ENCODE measurements at regions not wholly inside any gene's neighbourhood (a gene's known extent, or its start where the extent isn't known, plus 50 kb on each side); places are given as distances from the start of the nearest gene placed in this dataset.

GRCh38 chr11:31879681-31880080 is 68.6 kb upstream of the PAX6 start:
- intact Hi-C loops (cut with micrococcal nuclease; ENCODE audit: unreplicated experiment), result loop anchor here (10.0 kb wide), 1 partner anchor 295 kb away; no protein-coding TSS in a partner anchor
- H3K36me3 ChIP-seq (ENCODE audit: insufficient read depth, low read length, poor library complexity, severe bottlenecking), result no peaks in the 10 kb centered on the region
- TF ChIP-seq EZH2 (IDR thresholded peaks at IDR 0.05; ENCODE audit: borderline replicate concordance, low read depth, low read length, poor library complexity, severe bottlenecking) (no peak), CTCF (conservative IDR thresholded peaks at IDR 0.05; ENCODE audit: low read depth, low read length) (no peak)
- no TSS peak for BruUV-seq (replicated peaks)
- no peak overlapping the region for H3K4me3 ChIP-seq (ENCODE audit: low read depth, low read length, poor library complexity, severe bottlenecking)
- H3K9me3 ChIP-seq (ENCODE audit: low read depth, low read length, poor library complexity, severe bottlenecking), result no peaks in the 10 kb centered on the region
- peaks cover 2% of the 10 kb centered on the region for H3K4me1 ChIP-seq (ENCODE audit: insufficient read depth, low read length, poor library complexity, severe bottlenecking)
- ChIA-PET CTCF (no interaction called here), POLR2A (ENCODE audit: low non-redundant PET) (no interaction called here)
- H3K27ac ChIP-seq (ENCODE audit: low read depth, low read length, poor library complexity, severe bottlenecking), result no peak overlapping the region
- no peak for DNase-seq (ENCODE audit: low spot score)
- peaks cover 83% of the 10 kb centered on the region for H3K27me3 ChIP-seq (replicated peaks; ENCODE audit: insufficient read depth, low read depth, low read length, poor library complexity)

GRCh38 chr11:31877863-31878262 is 66.7 kb upstream of the PAX6 start:
- H3K36me3 ChIP-seq (ENCODE audit: insufficient read depth, low read length, poor library complexity, severe bottlenecking), result no peaks in the 10 kb centered on the region
- H3K4me1 ChIP-seq (ENCODE audit: insufficient read depth, low read length, poor library complexity, severe bottlenecking), result peaks cover 1% of the 10 kb centered on the region
- intact Hi-C loops (cut with micrococcal nuclease; ENCODE audit: unreplicated experiment), result loop anchor here (10.0 kb wide), 1 partner anchor 297 kb away; no protein-coding TSS in a partner anchor
- DNase-seq (ENCODE audit: low spot score), result no peak
- BruUV-seq (replicated peaks), result no TSS peak
- ChIA-PET CTCF (interaction anchor here (0.6 kb wide), 1 partner anchor 410 kb away, joined by 3 read pairs; no protein-coding TSS in a partner anchor), POLR2A (ENCODE audit: low non-redundant PET) (interaction anchor here (0.6 kb wide), 1 partner anchor 134 kb away, joined by 4 read pairs; no protein-coding TSS in a partner anchor)
- TF ChIP-seq CTCF (conservative IDR thresholded peaks at IDR 0.05; ENCODE audit: low read depth, low read length) (no peak), EZH2 (IDR thresholded peaks at IDR 0.05; ENCODE audit: borderline replicate concordance, low read depth, low read length, poor library complexity, severe bottlenecking) (no peak)
- no peaks in the 10 kb centered on the region for H3K9me3 ChIP-seq (ENCODE audit: low read depth, low read length, poor library complexity, severe bottlenecking)
- H3K4me3 ChIP-seq (ENCODE audit: low read depth, low read length, poor library complexity, severe bottlenecking), result no peak overlapping the region
- no peak overlapping the region for H3K27ac ChIP-seq (ENCODE audit: low read depth, low read length, poor library complexity, severe bottlenecking)
- peaks cover 83% of the 10 kb centered on the region for H3K27me3 ChIP-seq (replicated peaks; ENCODE audit: insufficient read depth, low read depth, low read length, poor library complexity)

- no TSS peak for BruUV-seq (replicated peaks)
- H3K36me3 ChIP-seq (ENCODE audit: insufficient read depth, low read length, poor library complexity, severe bottlenecking), result no peaks in the 10 kb centered on the region
- DNase-seq (ENCODE audit: low spot score), result no peak
- no peaks in the 10 kb centered on the region for H3K4me1 ChIP-seq (ENCODE audit: insufficient read depth, low read length, poor library complexity, severe bottlenecking)
- no peak overlapping the region for H3K4me3 ChIP-seq (ENCODE audit: low read depth, low read length, poor library complexity, severe bottlenecking)
- ChIA-PET CTCF (no interaction called here), POLR2A (ENCODE audit: low non-redundant PET) (interaction anchor here (0.6 kb wide), 1 partner anchor 133 kb away, joined by 4 read pairs; no protein-coding TSS in a partner anchor)
- no peak for TF ChIP-seq EZH2 (IDR thresholded peaks at IDR 0.05; ENCODE audit: borderline replicate concordance, low read depth, low read length, poor library complexity, severe bottlenecking)
- TF ChIP-seq CTCF (conservative IDR thresholded peaks at IDR 0.05; ENCODE audit: low read depth, low read length), result no peak
- peaks cover 83% of the 10 kb centered on the region for H3K27me3 ChIP-seq (replicated peaks; ENCODE audit: insufficient read depth, low read depth, low read length, poor library complexity)
- H3K27ac ChIP-seq (ENCODE audit: low read depth, low read length, poor library complexity, severe bottlenecking), result no peak overlapping the region
- intact Hi-C loops (cut with micrococcal nuclease; ENCODE audit: unreplicated experiment), result loop anchor here (10.0 kb wide), 1 partner anchor 298 kb away; no protein-coding TSS in a partner anchor
- H3K9me3 ChIP-seq (ENCODE audit: low read depth, low read length, poor library complexity, severe bottlenecking), result no peaks in the 10 kb centered on the region
These were observed 66.0 kb upstream of the PAX6 start for GRCh38 chr11:31877083-31877482.

Measured in A673 (cell line).